AG04449 (cell line): ENCODE measurements at regions not wholly inside any gene's neighbourhood (a gene's known extent, or its start where the extent isn't known, plus 50 kb on each side); places are given as distances from the start of the nearest gene placed in this dataset.

Experiments used
- CTCF ChIA-PET: fragments of 350-600 bp; formaldehyde crosslinking; extraction: SDS; loops from one replicate; lab custom pipeline; 2021; ENCODE audit warnings: antibody characterized with exemption; lab: Yijun Ruan, JAX
- POLR2A ChIA-PET: fragments of 400-600, 350-600 bp; formaldehyde crosslinking; extraction: SDS; loops from one replicate; lab custom pipeline; 2020; ENCODE audit warnings: antibody characterized with exemption, inconsistent platforms; lab: Yijun Ruan, JAX
- DNase-seq: peaks from one replicate; pipeline ENCODE4 v3.0.0-alpha.2; 2010; ENCODE audit warnings: low read depth, low spot score
- H3K4me3 ChIP-seq: 2 replicates; pipeline ENCODE4 v1.5.1; 2011; ENCODE audit warnings: low read depth, mild to moderate bottlenecking, control low read depth, low read length
- CTCF ChIP-seq: IDR thresholded peaks from one replicate; pipeline ENCODE4 v1.5.1; 2011; ENCODE audit warnings: mild to moderate bottlenecking, moderate library complexity, low read length, control low read depth, inconsistent platforms; ENCODE audit not compliant: insufficient read depth; ENCODE audit errors: missing control alignments

GRCh38 chr2:16247326-16248122 is 307.2 kb downstream of the MYCN start:
- no peak overlapping the region for H3K4me3 ChIP-seq
- ChIA-PET POLR2A (interaction anchor here (0.6 kb wide), 1 partner anchor 579 kb away, joined by 3 read pairs; no protein-coding TSS in a partner anchor), CTCF (no interaction called here)
- no peak for TF ChIP-seq CTCF
- no peak for DNase-seq

- no peak for TF ChIP-seq CTCF
- no peak for DNase-seq
- POLR2A ChIA-PET: no interaction called here
- H3K4me3 ChIP-seq: no peak overlapping the region
- CTCF ChIA-PET: no interaction called here
These were observed 306.6 kb downstream of the MYCN start for GRCh38 chr2:16246911-16247310.

- no peak overlapping the region for H3K4me3 ChIP-seq
- no peak for DNase-seq
- CTCF ChIA-PET: no interaction called here
- no peak for TF ChIP-seq CTCF
- POLR2A ChIA-PET: no interaction called here
These were observed 306.0 kb downstream of the MYCN start for GRCh38 chr2:16246281-16246850.

GRCh38 chr2:16245481-16246054 is 305.2 kb downstream of the MYCN start:
- no peak overlapping the region for H3K4me3 ChIP-seq
- ChIA-PET POLR2A (no interaction called here), CTCF (no interaction called here)
- TF ChIP-seq CTCF: no peak
- no peak for DNase-seq

GRCh38 chr2:16244966-16245320 is 304.6 kb downstream of the MYCN start:
- DNase-seq: no peak
- no peak overlapping the region for H3K4me3 ChIP-seq
- POLR2A ChIA-PET: no interaction called here
- CTCF ChIA-PET: no interaction called here
- no peak for TF ChIP-seq CTCF
